CD14-positive monocyte (primary cell): ENCODE measurements at regions not wholly inside any gene's neighbourhood (a gene's known extent, or its start where the extent isn't known, plus 50 kb on each side); places are given as distances from the start of the nearest gene placed in this dataset.

Experiments
- DNase-seq, 3 donors: peaks; one replicate each; pipeline ENCODE4 v3.0.0-alpha.2; 2011 to 2022
- H2AFZ ChIP-seq: 2 replicates; pipeline ENCODE4 v1.6.0; 2012; ENCODE audit warnings: mild to moderate bottlenecking, low read depth, low read length, inconsistent platforms; ENCODE audit not compliant: insufficient read depth, poor library complexity, severe bottlenecking
- H3K27ac ChIP-seq, 2 donors: 1 replicate in 1 of 2; 2 replicates in 1 of 2; pipeline ENCODE4 v1.5.1; 2012 to 2013; ENCODE audit warnings: low read length in 2 of 2, control low read depth in 1 of 2, inconsistent platforms in 1 of 2, low read depth in 1 of 2, mild to moderate bottlenecking in 1 of 2
- H3K27me3 ChIP-seq, 2 donors: one replicate each; pipeline versions ENCODE4 v1.6.0 to v1.6.1; 2011 to 2013; ENCODE audit warnings: low read length in 2 of 2; ENCODE audit not compliant: control insufficient read depth in 2 of 2, insufficient read depth in 2 of 2
- H3K36me3 ChIP-seq, 2 donors: replicated peaks in 1 of 2; 1 replicate in 1 of 2; 2 replicates in 1 of 2; pipeline versions ENCODE4 v1.5.1 to v1.6.1; 2012 to 2013; ENCODE audit warnings: low read length in 2 of 2, control low read depth in 1 of 2, inconsistent platforms in 1 of 2, mild to moderate bottlenecking in 1 of 2; ENCODE audit not compliant: insufficient read depth in 2 of 2, control insufficient read depth in 1 of 2
- H3K4me1 ChIP-seq, 2 donors: 1 replicate in 1 of 2; 2 replicates in 1 of 2; pipeline versions ENCODE4 v1.5.1 to v1.6.1; 2012 to 2013; ENCODE audit warnings: low read length in 2 of 2, control low read depth in 1 of 2, inconsistent platforms in 1 of 2, mild to moderate bottlenecking in 1 of 2, moderate library complexity in 1 of 2; ENCODE audit not compliant: insufficient read depth in 2 of 2, control insufficient read depth in 1 of 2
- H3K4me2 ChIP-seq: replicated peaks from 2 replicates; pipeline ENCODE3; 2012; ENCODE audit warnings: low read length, moderate library complexity, mild to moderate bottlenecking; ENCODE audit not compliant: poor library complexity, severe bottlenecking; ENCODE audit errors: extremely low read depth
- H3K4me3 ChIP-seq, 3 experiments: fragments of 200-600 bp in 1 of 3; sonication (generic) in 1 of 3; replicated peaks in 1 of 3; 1 replicate in 2 of 3; 2 replicates in 1 of 3; pipeline ENCODE4 v1.5.1; 2011 to 2013; ENCODE audit warnings: low read length in 3 of 3, mild to moderate bottlenecking in 3 of 3, control low read depth in 2 of 3, low read depth in 2 of 3, inconsistent platforms in 1 of 3, moderate library complexity in 1 of 3
- H3K79me2 ChIP-seq: 2 replicates; pipeline ENCODE4 v1.6.0; 2012; ENCODE audit warnings: mild to moderate bottlenecking, control low read depth, inconsistent platforms, low read length, moderate library complexity; ENCODE audit not compliant: insufficient read depth
- H3K9ac ChIP-seq: 2 replicates; pipeline ENCODE4 v1.6.0; 2017; ENCODE audit warnings: low read length, mild to moderate bottlenecking; ENCODE audit not compliant: insufficient read depth, poor library complexity, severe bottlenecking
- H3K9me3 ChIP-seq, 2 donors: replicated peaks in 1 of 2; 1 replicate in 1 of 2; 2 replicates in 1 of 2; pipeline versions ENCODE4 v1.5.1 to v1.6.1; 2012 to 2013; ENCODE audit warnings: low read length in 2 of 2, control low read depth in 1 of 2; ENCODE audit not compliant: control insufficient read depth in 1 of 2, insufficient read depth in 1 of 2
- H4K20me1 ChIP-seq: 2 replicates; pipeline ENCODE4 v1.6.0; 2012; ENCODE audit warnings: mild to moderate bottlenecking, low read length, control low read depth, moderate library complexity; ENCODE audit not compliant: insufficient read depth
- H3K27ac Mint-ChIP-seq, 7 donors: one replicate each; pipeline ENCODE4 v1.8.0; 2020; ENCODE audit warnings: mild to moderate bottlenecking in 7 of 7, mixed read lengths in 7 of 7, moderate library complexity in 6 of 7, inconsistent platforms in 2 of 7
- H3K27me3 Mint-ChIP-seq, 3 donors: one replicate each; pipeline ENCODE4 v1.8.0; 2021 to 2022; ENCODE audit warnings: low read depth in 3 of 3, mild to moderate bottlenecking in 3 of 3, mixed read lengths in 3 of 3, moderate library complexity in 3 of 3, inconsistent platforms in 1 of 3
- H3K36me3 Mint-ChIP-seq, 2 donors: one replicate each; pipeline ENCODE4 v1.8.0; 2020; ENCODE audit warnings: mixed read lengths in 2 of 2, inconsistent platforms in 1 of 2, mild to moderate bottlenecking in 1 of 2
- H3K4me1 Mint-ChIP-seq: one replicate; pipeline ENCODE4 v1.8.0; 2020; ENCODE audit warnings: mild to moderate bottlenecking, mixed read lengths
- H3K4me3 Mint-ChIP-seq, 2 donors: one replicate each; pipeline ENCODE4 v1.8.0; 2020; ENCODE audit warnings: mild to moderate bottlenecking in 2 of 2, mixed read lengths in 2 of 2, moderate library complexity in 1 of 2
- H3K9me3 Mint-ChIP-seq, 7 donors: one replicate each; pipeline ENCODE4 v1.8.0; 2020 to 2022; ENCODE audit warnings: mixed read lengths in 7 of 7, mild to moderate bottlenecking in 6 of 7, moderate library complexity in 6 of 7, inconsistent platforms in 2 of 7
- WGBS: methylation state at CpG from one replicate; pipeline ENCODE4 v1.1.5; 2013; ENCODE audit warnings: missing lambda C conversion rate; ENCODE audit not compliant: insufficient coverage; 5-methylcytosine and 5-hydroxymethylcytosine counted together
- intact Hi-C, 2 donors: fragments of 100-400 bp; cut with micrococcal nuclease; formaldehyde crosslinking; loops; one replicate each; pipeline versions ENCODE4 v1.15.0 to v1.15.1; 2023
- TF ChIP-seq, protein P1 (sequence below): fragments of 200-600 bp; IDR thresholded peaks from one replicate; pipeline ENCODE4 v1.8.0; 2022; ENCODE audit warnings: antibody characterized with exemption, mild to moderate bottlenecking

DNA sequence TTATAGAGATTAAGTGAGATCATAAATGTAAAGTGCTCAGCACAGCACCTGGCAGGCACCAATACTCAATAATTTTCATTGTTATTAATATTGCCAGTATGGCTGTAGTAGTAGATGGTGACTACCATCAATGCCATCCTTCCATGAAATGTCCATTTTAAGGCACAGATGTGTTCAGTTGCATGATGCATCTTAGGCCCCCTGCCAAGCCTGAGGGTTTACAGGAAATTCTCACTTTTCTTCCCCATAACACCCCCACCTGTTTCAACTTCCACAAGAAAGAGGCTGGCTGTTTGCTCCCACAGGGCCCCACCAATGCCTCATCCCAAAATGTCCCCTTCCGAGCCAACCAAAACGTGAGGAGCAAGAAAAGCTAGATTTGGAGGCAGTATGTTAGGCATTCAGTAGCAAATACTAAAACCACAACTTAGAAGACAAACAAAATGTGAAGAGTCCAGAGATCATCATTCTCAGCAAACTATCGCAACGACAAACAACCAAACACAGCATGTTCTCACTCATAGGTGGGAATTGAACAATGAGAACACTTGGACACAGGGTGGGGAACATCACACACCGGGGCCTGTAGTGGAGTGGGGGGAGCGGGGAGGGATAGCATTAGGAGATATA, 110.6 kb upstream of the NHSL1 start:
- H3K4me3 Mint-ChIP-seq = no peak overlapping the region
- H3K36me3 Mint-ChIP-seq = no peaks in the 10 kb centered on the region
- no peak overlapping the region for H2AFZ ChIP-seq
- DNase-seq = no peak
- no peak overlapping the region for H3K27ac ChIP-seq
- H3K4me1 ChIP-seq = no peaks in the 10 kb centered on the region
- H3K36me3 ChIP-seq = no peaks in the 10 kb centered on the region
- intact Hi-C loops = no loop called here
- WGBS = no CpG with 5 or more reads among the region's 6 CpGs
- no peaks in the 10 kb centered on the region for H3K27me3 ChIP-seq
- H3K9ac ChIP-seq = no peak overlapping the region
- H3K4me1 Mint-ChIP-seq = no peaks in the 10 kb centered on the region
- no peak overlapping the region for H3K4me2 ChIP-seq
- peak overlapping the region in 1 of 7 donors; percentile 28 for H3K27ac Mint-ChIP-seq
- TF ChIP-seq, protein P1, sequence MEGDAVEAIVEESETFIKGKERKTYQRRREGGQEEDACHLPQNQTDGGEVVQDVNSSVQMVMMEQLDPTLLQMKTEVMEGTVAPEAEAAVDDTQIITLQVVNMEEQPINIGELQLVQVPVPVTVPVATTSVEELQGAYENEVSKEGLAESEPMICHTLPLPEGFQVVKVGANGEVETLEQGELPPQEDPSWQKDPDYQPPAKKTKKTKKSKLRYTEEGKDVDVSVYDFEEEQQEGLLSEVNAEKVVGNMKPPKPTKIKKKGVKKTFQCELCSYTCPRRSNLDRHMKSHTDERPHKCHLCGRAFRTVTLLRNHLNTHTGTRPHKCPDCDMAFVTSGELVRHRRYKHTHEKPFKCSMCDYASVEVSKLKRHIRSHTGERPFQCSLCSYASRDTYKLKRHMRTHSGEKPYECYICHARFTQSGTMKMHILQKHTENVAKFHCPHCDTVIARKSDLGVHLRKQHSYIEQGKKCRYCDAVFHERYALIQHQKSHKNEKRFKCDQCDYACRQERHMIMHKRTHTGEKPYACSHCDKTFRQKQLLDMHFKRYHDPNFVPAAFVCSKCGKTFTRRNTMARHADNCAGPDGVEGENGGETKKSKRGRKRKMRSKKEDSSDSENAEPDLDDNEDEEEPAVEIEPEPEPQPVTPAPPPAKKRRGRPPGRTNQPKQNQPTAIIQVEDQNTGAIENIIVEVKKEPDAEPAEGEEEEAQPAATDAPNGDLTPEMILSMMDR = no peak
- H3K27me3 Mint-ChIP-seq = peaks cover 0 to 5% (median 2%) of the 10 kb centered on the region in 3 donors
- no peaks in the 10 kb centered on the region for H3K79me2 ChIP-seq
- H3K9me3 Mint-ChIP-seq = peaks cover 0 to 3% (median 0%) of the 10 kb centered on the region in 7 donors
- peaks cover 3% of the 10 kb centered on the region for H4K20me1 ChIP-seq
- no peaks in the 10 kb centered on the region for H3K9me3 ChIP-seq
- no peak overlapping the region for H3K4me3 ChIP-seq

DNA sequence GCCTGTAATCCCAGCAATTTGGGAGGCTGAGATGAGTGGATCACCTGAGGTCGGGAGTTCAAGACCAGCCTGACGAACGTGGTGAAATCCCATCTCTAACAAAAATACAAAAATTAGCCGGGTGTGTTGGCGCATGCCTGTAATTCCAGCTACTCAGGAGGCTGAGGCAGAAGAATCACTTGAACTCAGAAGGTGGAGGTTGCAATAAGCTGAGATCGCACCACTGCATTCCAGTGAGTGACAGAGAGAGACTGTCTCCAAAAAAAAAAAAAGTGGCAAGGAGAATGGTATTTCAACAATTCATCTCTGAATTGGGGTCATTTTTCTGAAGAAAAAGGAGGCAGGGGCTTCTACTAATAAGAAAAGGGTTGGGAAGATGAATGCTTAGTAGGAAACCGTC, 111.5 kb upstream of the NHSL1 start:
- no peaks in the 10 kb centered on the region for H3K79me2 ChIP-seq
- peaks cover 0 to 2% (median 0%) of the 10 kb centered on the region in 3 donors for H3K27me3 Mint-ChIP-seq
- H3K9me3 Mint-ChIP-seq = peaks cover 0 to 3% (median 0%) of the 10 kb centered on the region in 7 donors

More for the DNA sequence above, 111.5 kb upstream of the NHSL1 start:
- H3K4me3 Mint-ChIP-seq = no peak overlapping the region
- TF ChIP-seq, protein P1 = no peak
- H3K9ac ChIP-seq = no peak overlapping the region
- no peak overlapping the region for H3K27ac Mint-ChIP-seq
- H3K4me3 ChIP-seq = no peak overlapping the region
- H3K27ac ChIP-seq = no peak overlapping the region
- no peaks in the 10 kb centered on the region for H3K9me3 ChIP-seq
- H3K4me2 ChIP-seq = no peak overlapping the region
- no peak overlapping the region for H2AFZ ChIP-seq
- H3K27me3 ChIP-seq = no peaks in the 10 kb centered on the region
- WGBS = 100% methylated on average over 1 of the region's 7 CpGs
- no peaks in the 10 kb centered on the region for H3K36me3 ChIP-seq
- no peak for DNase-seq
- no peaks in the 10 kb centered on the region for H3K36me3 Mint-ChIP-seq
- H4K20me1 ChIP-seq = peaks cover 3% of the 10 kb centered on the region
- H3K4me1 Mint-ChIP-seq = no peaks in the 10 kb centered on the region
- intact Hi-C loops = no loop called here
- H3K4me1 ChIP-seq = no peaks in the 10 kb centered on the region
